HL-60/S4 (cell line): ENCODE measurements at regions not wholly inside any gene's neighbourhood (a gene's known extent, or its start where the extent isn't known, plus 50 kb on each side); places are given as distances from the start of the nearest gene placed in this dataset.

Source experiments
- in situ Hi-C: fragments of 300-500 bp; cut with MboI; formaldehyde crosslinking; loops from 2 replicates; pipeline ENCODE4 v1.14.3; 2022; ENCODE audit warnings: low sequenced_read_pairs

DNA sequence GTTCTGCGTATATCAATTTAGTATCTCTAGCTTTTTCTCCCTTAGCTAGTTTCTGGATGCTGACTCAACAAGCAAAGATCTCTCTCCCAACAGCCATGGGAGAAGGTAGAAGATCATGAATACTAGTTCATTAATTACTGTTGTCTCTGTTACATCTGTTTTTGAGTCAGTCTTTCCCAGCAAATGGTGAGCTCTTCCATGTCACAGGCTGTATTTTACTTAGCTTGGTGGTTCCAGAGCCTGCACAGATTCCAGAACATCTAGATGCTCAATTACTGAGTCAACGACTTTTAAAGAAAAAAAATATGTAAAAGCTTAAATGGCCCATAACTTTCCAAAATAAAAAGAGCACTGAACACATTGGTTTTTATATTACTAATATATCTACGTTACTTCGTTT, 307.2 kb downstream of the NSG2 start:
- in situ Hi-C loops, result no loop called here

DNA sequence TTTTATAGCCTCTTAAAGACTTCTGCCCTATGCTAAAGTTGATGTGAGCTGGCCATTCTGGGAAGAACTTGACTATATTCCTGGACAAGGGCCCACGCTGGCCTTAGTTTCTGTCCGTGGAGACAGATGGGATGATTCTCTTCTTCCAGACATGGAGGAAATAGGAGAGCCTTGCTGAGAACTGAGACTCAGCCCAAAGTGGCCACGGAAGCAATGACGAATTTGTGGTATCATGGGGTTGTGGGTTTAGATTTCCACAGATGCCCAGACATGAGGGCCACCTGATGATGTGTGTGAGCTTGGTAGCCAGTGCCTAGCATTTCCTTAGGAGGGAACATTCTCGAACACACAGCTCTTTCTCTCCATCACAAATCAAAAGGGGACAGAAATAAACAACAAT, 309.1 kb downstream of the NSG2 start:
- in situ Hi-C loops, result no loop called here

DNA sequence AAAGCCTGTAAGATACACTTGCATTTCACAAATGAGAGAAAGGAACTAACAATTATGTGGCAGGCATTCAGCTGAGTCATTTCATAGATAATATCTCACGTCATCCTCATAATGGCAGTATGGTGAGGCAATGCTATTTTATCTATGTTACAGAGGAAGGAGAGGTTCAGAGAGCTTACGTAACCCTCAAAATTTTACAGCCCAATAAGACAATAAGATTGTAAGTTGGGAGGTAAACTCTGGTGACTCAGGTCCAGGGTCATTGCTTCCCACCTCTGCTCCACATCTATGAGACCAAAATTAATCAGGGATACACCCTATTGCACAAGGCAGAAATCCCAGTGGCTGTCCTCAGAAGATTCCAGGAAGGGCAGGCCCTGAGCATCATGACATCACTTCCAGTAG, 309.7 kb downstream of the NSG2 start:
- in situ Hi-C loops, result no loop called here

DNA sequence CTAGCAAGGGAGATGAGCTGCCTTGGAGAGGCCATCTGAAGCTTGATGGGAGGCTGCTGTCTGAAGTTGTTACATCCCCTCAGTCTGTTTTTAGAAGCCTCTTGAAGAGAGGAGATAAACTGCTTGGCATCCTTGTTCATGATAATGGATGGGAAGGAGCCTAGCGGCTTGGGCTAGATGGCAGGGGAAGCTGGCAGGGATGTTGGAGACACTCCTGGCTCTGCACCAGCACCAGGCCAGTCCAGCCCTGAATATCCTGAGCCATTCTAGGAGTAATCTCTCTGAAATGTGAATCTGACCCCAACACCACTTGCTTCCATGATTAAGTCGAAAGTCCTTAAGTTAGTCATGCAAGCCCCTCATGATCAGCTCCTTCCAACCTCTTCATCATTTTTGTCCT, 310.5 kb downstream of the NSG2 start:
- in situ Hi-C loops, result no loop called here

DNA sequence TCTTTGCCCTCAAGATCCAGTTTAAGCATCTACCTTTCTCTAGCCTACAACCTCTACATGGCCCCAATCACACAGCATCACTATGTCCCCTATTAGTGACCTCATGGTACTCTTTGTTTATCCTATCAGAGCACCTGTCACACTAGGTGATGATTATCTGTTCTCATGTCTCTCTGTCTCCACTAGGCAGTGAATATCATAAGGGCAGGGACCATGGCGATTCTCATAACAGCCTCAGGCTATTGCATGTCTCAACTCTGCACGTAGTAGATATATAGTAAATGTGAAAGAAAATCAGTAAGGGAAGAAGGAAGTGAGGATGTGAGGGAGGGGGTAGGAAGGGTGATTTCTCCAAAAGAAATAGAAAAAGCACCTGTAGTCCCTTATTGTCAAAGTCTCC, 311.0 kb downstream of the NSG2 start:
- in situ Hi-C loops, result no loop called here

DNA sequence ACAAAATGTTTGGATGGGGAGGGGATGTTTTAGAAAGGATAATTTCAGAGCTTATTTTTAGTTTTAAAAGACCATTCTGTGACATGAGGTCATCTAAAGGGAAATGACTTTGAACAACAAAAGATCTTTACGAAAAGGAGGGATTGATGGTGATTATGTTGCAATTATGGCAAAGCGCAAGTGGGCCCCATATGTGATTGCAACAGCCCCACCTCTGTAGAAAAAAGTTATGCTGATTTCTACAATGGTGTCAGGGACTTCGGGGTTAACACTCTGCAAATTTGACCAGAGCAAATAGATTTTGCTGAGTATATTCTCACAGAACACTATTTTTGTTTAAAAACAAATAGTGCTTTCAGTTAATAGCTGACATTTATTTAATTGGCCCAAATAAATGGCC, 312.8 kb downstream of the NSG2 start:
- in situ Hi-C loops, result no loop called here

DNA sequence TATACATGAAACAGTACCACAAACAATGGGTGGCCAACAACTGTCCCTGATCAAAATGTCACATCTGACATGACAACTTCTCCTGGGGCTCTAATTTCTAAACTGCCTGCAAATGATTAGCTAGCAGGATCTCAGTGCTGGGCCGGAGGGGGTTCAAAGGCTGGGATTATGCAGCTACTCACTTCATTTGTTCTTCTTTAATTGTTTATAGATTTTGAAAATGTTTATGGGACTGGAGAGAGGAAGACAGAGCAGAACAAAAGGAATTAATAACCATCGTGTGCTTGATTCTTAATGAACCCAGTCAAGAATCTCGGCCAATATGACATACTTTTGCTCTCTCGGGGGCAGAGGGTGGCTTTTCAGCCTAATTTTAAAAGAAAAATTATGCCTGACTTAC, 313.6 kb downstream of the NSG2 start:
- in situ Hi-C loops, result no loop called here

DNA sequence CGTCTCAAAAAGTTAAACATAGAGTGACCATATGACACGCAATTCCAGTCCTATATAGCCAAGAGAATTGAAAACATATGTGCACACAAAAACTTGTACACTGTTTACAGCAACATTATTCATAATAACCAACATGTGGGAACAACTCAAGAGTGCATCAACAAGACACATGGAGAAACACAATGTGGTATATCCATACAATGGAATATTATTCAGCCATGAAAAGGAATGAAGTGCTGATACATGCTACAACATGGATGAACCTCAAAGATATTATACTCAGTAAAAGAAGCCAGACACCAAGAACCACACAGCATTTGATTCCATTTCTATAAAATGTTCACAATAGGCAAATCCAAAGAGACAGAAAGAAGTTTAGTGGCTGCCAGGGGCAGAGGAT, 317.0 kb downstream of the NSG2 start:
- in situ Hi-C loops, result no loop called here

DNA sequence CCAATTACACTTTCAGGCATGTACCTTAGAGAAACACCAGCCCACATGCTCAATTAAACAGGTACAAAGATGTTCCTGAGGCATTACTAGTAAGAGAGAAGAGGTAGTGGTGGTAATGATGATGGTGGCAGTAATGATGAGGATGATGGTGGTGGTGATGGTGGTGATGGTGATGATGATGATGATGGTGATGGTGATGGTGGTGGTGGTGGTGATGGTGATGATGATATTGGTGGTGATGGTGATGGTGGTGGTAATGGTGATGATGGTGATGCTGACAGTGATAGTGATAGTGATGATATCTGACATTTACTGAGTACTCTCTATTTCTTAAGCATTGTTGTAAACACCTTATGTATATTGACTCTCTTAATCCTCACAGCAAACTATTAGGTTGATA, 318.4 kb downstream of the NSG2 start:
- in situ Hi-C loops, result no loop called here

DNA sequence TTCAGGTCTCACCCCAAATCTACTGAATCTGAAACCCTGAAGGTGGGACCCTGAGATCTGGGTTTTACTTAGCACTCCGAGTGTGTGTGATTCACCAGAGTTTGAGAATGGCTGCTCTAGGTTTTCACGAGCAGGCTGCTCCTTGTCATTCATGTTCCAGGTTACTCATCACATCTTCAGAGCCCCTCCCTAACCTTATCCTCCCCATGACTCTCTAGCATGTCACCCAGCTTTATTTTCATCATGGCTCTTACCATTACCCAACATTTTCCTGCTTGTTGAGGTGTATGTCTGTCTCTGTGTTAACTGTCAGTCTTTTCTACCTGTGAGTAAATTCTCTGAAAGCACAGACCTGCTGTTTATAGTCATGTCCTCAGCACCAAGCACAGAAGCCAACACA, 319.2 kb downstream of the NSG2 start:
- in situ Hi-C loops, result no loop called here

DNA sequence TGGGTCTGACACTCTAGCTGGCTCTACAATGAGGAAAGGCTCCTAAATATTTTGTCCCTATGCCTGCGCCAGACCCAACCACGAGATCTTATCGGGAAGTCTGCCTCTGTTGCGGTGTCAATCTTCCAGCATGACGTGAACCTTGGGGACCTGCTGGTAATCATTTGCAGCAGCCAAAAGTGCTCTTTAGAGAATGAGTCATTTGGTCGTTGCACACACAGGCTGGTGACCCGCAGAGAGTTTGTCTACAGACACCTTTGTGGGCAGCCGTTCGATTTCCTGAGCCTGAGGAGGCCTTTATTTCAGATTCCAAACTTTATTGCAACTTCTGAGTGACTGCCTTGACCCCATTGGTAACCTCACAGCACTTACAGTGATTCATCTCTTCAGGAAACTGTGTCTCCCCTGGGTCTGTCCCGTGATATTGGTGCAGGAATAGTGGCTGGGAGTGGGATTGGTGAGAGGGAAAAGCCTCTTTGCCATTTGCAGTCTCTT, 326.1 kb downstream of the NSG2 start:
- in situ Hi-C loops, result no loop called here

DNA sequence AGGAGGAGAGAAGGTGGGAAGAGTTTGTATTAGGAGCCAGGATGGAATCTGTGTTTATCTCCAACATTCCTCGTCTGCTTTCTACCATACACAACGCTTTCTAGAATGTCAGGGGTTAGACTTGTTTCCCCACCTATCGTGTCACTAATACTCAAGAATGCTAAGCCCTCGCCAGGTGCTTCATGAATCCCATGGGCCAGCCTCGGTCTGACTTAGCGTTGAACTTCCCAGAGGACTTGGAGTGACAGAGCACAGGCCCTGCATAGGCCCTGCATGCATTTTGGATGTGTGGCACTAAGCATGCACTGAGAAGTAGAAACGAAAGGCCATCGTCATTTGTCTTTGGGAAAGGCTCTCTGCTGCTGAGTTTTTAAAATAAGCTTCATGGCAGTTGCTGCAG, 328.7 kb downstream of the NSG2 start:
- in situ Hi-C loops, result no loop called here

DNA sequence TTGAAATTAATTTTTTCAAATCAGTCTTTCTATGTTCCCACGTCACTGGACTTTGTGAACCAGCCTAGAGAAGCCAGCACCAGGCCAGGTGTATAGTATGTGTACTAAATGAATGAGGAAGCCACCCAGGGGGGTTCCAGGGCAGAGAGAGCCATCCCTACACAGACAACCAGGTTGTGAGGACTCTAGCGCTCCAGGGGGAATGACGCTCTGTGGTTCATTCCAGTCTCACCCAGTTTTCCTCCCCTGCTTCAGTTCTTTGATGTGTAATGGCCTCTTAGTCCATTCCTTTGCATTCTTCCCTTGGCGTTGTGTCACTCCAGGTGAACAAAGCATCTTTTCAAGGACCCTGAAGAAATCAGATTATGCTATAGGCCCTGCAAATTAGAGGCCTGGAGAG, 330.6 kb downstream of the NSG2 start:
- in situ Hi-C loops, result no loop called here

DNA sequence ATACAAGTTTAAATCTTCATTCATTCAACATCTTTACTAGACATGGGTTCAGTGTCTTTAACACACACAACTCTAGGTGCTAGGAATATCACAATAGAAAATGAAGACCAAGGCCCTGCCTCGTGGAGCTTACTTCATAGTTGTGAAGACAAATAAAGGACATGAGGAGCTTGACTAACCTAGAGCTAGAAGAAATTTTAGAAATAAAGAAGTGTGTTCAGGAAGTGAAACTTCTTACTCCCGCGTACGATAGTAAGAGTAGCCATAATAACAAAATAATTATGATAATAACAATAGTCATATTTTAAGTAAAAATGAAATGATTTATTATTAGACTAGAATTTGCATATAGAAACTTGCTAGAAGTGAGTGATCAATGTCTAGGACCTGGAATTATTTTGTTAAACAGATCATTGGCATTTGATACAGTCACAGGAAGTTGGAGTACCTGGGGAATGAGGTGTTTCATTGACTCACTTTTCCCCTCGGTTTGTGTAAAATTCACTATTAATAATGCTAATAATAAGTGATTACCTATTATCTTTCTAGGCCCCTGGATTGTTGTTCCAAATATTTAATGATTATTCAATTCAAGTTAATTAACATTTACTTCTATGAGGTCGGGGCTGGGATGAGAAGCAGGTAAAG, 331.3 kb downstream of the NSG2 start:
- in situ Hi-C loops, result no loop called here

DNA sequence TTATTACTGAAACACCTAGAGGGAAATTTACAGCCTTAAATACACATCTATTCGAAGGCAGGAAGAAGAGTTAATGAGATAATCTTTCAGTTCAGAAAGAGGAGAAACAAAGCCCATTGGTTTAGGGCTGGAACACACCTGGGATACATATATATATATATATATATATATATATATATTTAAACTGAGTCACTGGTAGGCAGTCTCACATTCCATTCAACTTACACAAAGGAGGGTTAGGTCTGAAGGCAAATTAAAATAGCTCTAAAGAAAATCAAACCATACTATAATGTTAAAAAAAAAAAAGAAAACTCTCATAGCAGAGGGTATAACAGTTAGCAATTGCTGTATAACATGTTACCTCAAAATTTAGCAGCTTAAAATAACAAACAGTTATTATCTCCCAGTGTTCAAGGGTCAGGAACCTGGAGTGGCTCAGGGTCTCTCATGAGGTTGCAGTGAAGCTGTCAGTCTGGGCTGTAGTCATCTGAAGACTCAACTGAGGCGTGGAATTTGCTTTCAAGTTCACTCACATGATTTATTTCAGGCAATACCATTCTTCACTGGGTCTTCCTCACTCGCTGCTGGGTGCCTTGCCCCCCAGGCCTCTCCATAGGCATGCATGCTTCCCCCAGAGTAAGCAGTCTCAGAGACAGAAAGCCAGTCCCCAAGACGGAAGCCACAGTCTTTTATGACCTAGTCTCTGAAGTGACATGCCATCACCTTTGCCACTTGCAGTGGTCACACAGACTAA, 332.8 kb downstream of the NSG2 start:
- in situ Hi-C loops, result no loop called here

DNA sequence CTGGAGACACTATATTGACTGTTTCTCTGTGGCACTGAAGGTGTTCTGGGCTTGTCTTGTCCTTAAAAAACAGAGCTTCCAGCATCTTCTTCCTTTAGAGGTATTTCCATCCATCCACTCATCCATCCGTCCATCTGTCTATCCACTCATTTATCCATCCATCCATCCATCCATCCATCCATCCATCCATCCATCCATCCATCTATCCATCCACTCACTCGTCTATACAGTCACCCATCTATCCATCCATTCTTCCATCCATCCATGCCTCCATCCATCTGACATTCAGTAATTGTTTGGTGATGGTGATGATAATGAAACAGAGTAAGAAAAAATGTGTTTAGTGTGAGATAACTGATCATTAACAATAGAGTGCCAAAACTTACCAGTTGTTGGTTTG, 334.8 kb downstream of the NSG2 start:
- in situ Hi-C loops, result no loop called here

DNA sequence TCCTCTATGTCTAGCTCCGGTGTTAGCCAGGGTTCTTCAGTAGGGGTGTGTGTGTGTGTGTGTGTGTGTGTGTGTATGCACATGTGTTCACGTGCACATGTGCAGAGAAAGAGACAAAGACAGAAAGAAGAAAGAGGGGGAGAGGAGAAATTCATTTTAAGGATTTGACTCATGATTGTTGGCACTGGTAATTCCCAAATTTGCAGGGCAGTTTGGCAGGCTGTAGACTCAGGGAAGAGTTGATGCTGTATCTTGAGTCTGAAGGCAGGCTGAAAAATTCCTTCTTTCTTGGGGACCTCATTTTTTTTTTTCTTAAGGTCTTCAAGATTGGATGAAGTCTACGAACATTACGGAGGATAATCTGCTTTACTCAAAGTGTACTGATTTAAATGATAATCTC, 335.7 kb downstream of the NSG2 start:
- in situ Hi-C loops, result no loop called here

DNA sequence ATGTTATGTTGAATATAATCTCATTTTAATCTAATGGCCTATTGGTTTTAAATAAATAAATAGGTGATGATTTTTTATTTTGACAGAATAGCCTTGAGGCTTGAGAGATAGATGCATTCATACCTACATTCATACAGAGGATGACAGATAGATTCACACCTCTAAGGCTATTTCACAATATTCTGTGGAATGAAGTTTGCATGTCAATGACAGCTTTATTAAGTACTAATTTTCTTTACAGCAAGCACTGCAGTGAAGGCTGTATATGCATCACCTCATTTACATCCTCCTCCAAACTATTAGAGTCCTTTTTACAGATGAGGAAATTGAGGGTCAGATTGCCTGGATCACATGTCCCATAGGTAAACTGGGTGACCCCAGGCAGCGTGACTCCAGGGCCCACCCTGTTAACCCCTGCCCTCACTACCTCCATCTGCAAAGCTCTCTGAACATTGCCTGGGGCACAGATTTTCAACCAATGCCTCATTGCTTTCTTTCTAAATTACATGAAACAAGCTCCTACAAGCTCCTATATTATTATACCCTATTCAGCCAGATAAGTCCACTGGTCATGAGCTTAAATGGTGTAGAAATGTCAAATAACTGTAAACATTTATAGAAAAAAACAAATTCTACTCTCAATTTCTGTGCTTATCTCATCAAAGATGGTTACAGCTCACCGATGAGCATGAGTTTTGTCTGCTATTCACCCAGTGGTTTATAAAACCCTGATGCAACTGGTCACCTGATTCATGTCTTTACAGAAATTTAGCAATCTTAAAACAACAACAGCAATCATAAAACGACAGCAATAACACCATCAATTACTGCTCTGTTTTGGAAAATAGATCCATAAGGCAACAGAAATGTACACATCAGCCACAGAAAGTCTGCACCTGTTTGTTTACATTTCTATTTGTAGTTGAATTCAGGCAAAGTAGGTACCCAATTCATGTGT, 338.0 kb downstream of the NSG2 start:
- in situ Hi-C loops, result no loop called here

DNA sequence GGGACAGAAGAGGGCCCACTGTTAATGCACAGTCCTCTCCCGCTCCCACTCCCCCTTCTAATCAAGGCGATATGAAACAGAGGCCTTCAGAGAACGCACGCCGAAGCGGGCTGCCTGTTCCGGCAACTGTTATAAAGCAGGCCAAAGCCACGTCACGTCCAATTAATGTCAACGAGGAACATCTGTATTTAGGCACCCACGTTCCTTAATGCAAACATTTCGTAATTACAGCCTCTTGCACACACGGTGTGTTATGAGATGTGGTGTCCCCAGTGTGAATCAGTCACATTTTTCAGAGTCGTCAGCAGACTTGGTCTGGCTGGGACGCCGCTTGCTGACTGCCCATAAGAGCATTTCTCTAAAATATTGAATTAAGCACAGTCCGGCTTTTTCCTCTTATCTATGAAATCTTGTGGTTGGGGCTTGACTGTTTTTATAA, 339.0 kb downstream of the NSG2 start:
- in situ Hi-C loops, result no loop called here

DNA sequence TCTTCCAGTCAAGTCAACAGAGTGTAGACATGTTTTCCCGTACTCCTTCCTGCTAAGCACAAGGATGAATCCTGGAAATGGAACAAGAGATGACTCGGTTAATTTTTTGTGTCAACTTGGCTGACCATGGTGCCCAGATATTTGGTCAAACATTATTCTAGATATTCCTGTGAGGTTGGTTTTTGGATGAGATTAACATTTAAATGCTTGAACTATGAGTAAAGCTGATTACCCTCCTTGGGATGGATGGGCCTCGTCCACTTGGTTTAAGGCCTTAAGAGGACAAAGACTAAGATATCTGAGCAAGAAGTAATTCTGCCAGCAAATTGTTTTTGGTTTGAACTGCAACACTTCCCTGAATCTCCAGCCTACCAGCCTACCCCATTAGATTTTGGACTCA, 338.1 kb upstream of the MSX2 start:
- in situ Hi-C loops, result no loop called here

DNA sequence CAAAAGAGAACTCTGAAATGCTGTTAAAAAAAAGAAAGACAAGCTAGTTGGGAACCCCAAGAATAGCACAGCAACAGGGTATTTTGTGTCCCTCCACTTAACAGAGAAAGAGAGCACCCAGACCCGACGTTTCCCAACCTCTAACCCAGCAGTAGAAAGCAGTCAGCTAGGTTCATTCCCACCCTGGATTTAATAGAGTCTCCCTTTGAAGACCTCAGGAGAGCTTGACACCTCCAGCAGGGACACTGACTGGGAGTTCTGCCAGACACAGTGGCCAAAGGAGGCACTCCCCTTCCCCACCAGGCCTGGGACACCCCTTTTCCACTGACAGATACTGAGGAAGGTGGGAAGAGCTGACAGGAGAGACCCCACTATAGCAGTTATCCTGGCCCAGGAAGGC, 337.5 kb upstream of the MSX2 start:
- in situ Hi-C loops, result no loop called here

DNA sequence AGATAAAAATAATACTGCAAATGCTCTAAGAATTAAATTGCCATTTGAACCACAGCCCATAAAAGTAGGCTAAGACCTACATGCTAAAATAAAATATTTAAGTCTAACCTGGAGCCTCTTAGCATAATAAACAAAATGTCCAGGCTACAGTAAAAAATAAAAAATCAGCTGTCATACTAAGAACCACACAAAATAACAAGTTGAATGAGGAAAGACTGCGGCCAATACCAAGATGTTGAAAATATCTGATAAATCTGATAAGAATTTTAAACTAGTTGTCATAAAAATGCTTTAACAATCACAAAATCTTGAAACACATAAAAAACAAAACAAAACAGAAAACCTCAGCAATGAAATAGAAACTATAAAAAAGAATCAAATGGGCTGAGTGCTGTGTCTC, 336.9 kb upstream of the MSX2 start:
- in situ Hi-C loops, result no loop called here
